ENCODE measurements at regions not wholly inside any gene's neighbourhood (a gene's known extent, or its start where the extent isn't known, plus 50 kb on each side); places are given as distances from the start of the nearest gene placed in this dataset.

- Histone ChIP-seq H3K9me3 (ENCODE audit: control insufficient read depth, low read depth, low read length) (no peaks in the 10 kb centered on the region), H4K8ac (replicated peaks; ENCODE audit: insufficient read length, low read depth, low read length) (no peak overlapping the region), H3K14ac (ENCODE audit: insufficient read depth, low read length) (no peak overlapping the region), H3K79me1 (ENCODE audit: insufficient read depth, low read depth, low read length, poor library complexity, severe bottlenecking) (no peaks in the 10 kb centered on the region), H2BK5ac (ENCODE audit: insufficient read length, low read length) (no peak overlapping the region), H3K9ac (ENCODE audit: extremely low read depth, insufficient read length, low read length) (no peak overlapping the region), H3K4ac (ENCODE audit: low read depth, low read length) (no peak overlapping the region), H2AFZ (ENCODE audit: low read length) (no peak overlapping the region), H4K5ac (ENCODE audit: insufficient read length, low read depth, low read length) (no peak overlapping the region), H2BK20ac (ENCODE audit: low read depth, low read length, poor library complexity, severe bottlenecking) (no peak overlapping the region), H4K91ac (ENCODE audit: insufficient read length, low read depth, low read length) (no peak overlapping the region), H3K4me1 (ENCODE audit: insufficient read depth, low read length) (0 out of 2 replicates have a peak, but pooled peaks cover 2% of the 10 kb centered on the region), H3K23ac (ENCODE audit: insufficient read length, low read depth, low read length) (no peak overlapping the region), H3K27me3 (ENCODE audit: insufficient read depth, low read length) (no peaks in the 10 kb centered on the region), H3K79me2 (ENCODE audit: insufficient read depth, low read length) (no peaks in the 10 kb centered on the region), H2BK15ac (ENCODE audit: low read depth, low read length) (no peak overlapping the region), H3K56ac (ENCODE audit: insufficient read length, low read depth, low read length) (no peak overlapping the region), H2BK12ac (ENCODE audit: insufficient read length, low read depth, low read length) (no peak overlapping the region), H3K23me2 (ENCODE audit: insufficient read length, low read depth, low read length, poor library complexity, severe bottlenecking) (no peaks in the 10 kb centered on the region), H3K18ac (ENCODE audit: insufficient read length, low read depth, low read length) (no peak overlapping the region), H4K20me1 (ENCODE audit: control insufficient read depth, insufficient read depth, insufficient read length) (no peaks in the 10 kb centered on the region), H2BK120ac (ENCODE audit: low read depth, low read length, poor library complexity, severe bottlenecking) (no peak overlapping the region), H3K27ac (ENCODE audit: insufficient read length, low read depth, low read length) (no peak overlapping the region), H3K4me2 (ENCODE audit: insufficient read depth, insufficient read length, low read length) (no peak overlapping the region), H2AK5ac (ENCODE audit: insufficient read length, low read length) (no peak overlapping the region), H3T11ph (ENCODE audit: low read length) (no peak overlapping the region)
- Mint-ChIP-seq H3K9me3 (peaks cover 0 to under 1% of the 10 kb centered on the region in 2 experiments; a peak in 1 of 5 replicates), H3K4me3 (no peak overlapping the region), H3K27ac (no peak overlapping the region), H3K36me3 (ENCODE audit: insufficient read depth in 1 of 3, low read depth in 3 of 3) (no peaks in the 10 kb centered on the region), H3K4me1 (peaks cover 9 to 22% of the 10 kb centered on the region in 2 experiments), H3K27me3 (ENCODE audit: low read depth) (no peaks in the 10 kb centered on the region)
- no CpG with 5 or more reads among the region's 3 CpGs for WGBS (ENCODE audit: extremely low coverage, insufficient read length, low lambda C conversion rate)
- TF ChIP-seq, protein P1, sequence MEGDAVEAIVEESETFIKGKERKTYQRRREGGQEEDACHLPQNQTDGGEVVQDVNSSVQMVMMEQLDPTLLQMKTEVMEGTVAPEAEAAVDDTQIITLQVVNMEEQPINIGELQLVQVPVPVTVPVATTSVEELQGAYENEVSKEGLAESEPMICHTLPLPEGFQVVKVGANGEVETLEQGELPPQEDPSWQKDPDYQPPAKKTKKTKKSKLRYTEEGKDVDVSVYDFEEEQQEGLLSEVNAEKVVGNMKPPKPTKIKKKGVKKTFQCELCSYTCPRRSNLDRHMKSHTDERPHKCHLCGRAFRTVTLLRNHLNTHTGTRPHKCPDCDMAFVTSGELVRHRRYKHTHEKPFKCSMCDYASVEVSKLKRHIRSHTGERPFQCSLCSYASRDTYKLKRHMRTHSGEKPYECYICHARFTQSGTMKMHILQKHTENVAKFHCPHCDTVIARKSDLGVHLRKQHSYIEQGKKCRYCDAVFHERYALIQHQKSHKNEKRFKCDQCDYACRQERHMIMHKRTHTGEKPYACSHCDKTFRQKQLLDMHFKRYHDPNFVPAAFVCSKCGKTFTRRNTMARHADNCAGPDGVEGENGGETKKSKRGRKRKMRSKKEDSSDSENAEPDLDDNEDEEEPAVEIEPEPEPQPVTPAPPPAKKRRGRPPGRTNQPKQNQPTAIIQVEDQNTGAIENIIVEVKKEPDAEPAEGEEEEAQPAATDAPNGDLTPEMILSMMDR (conservative IDR thresholded peaks at IDR 0.05) = no peak
- no peak for DNase-seq
Measured at GRCh38 chr2:12979066-12979465, 262.3 kb downstream of the TRIB2 start.
